ENCODE measurements at regions not wholly inside any gene's neighbourhood (a gene's known extent, or its start where the extent isn't known, plus 50 kb on each side); places are given as distances from the start of the nearest gene placed in this dataset.

- H3K4me1 ChIP-seq = no peaks in the 10 kb centered on the region
- H3K27ac ChIP-seq = no peak overlapping the region
- no peaks in the 10 kb centered on the region for H3K36me3 ChIP-seq
- no peaks in the 10 kb centered on the region for H3K27me3 ChIP-seq
- DNase-seq = no peak
- H3K9me3 ChIP-seq = peaks cover 0 to 4% (median 0%) of the 10 kb centered on the region in 4 donors
- no peak overlapping the region for H3K4me3 ChIP-seq
- TF ChIP-seq EP300 (IDR thresholded peaks at IDR 0.05) = no peak
- TF ChIP-seq POLR2A (IDR thresholded peaks at IDR 0.05) = no peak
- no peak for TF ChIP-seq POLR2AphosphoS5 (IDR thresholded peaks at IDR 0.05)
- TF ChIP-seq, protein P1, sequence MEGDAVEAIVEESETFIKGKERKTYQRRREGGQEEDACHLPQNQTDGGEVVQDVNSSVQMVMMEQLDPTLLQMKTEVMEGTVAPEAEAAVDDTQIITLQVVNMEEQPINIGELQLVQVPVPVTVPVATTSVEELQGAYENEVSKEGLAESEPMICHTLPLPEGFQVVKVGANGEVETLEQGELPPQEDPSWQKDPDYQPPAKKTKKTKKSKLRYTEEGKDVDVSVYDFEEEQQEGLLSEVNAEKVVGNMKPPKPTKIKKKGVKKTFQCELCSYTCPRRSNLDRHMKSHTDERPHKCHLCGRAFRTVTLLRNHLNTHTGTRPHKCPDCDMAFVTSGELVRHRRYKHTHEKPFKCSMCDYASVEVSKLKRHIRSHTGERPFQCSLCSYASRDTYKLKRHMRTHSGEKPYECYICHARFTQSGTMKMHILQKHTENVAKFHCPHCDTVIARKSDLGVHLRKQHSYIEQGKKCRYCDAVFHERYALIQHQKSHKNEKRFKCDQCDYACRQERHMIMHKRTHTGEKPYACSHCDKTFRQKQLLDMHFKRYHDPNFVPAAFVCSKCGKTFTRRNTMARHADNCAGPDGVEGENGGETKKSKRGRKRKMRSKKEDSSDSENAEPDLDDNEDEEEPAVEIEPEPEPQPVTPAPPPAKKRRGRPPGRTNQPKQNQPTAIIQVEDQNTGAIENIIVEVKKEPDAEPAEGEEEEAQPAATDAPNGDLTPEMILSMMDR (IDR thresholded peaks at IDR 0.05) = no peak
- WGBS, 5 donors = 69 to 79% (median 76%) methylated on average over 6 of the region's 6 CpGs
- intact Hi-C loops (cut with DNase I; ENCODE audit: low total_unique reads) = no loop called here
Measured at GRCh38 chr2:139367416-139367815, 587.2 kb upstream of the NXPH2 start.

- H3K27me3 ChIP-seq = no peaks in the 10 kb centered on the region
- no peak for DNase-seq
- 48 to 82% (median 62%) methylated on average over 2 of the region's 2 CpGs for WGBS, 5 donors
Measured at GRCh38 chr2:139366681-139367080, 586.5 kb upstream of the NXPH2 start.

GRCh38 chr2:139365189-139365588, 585.0 kb upstream of the NXPH2 start:
- no peak overlapping the region for H3K27ac ChIP-seq
- H3K27me3 ChIP-seq = no peaks in the 10 kb centered on the region
- no peaks in the 10 kb centered on the region for H3K36me3 ChIP-seq
- no peaks in the 10 kb centered on the region for H3K4me1 ChIP-seq
- no peak overlapping the region for H3K4me3 ChIP-seq
- intact Hi-C loops (cut with DNase I; ENCODE audit: low total_unique reads) = no loop called here
- 70 to 82% (median 74%) methylated on average over 5 of the region's 5 CpGs for WGBS, 5 donors
- peaks cover 0 to 4% (median 0%) of the 10 kb centered on the region in 4 donors for H3K9me3 ChIP-seq
- DNase-seq = no peak
- TF ChIP-seq POLR2AphosphoS5 (IDR thresholded peaks at IDR 0.05) = no peak
- TF ChIP-seq, protein P1 (IDR thresholded peaks at IDR 0.05) = no peak
- TF ChIP-seq EP300 (IDR thresholded peaks at IDR 0.05) = no peak
- no peak for TF ChIP-seq POLR2A (IDR thresholded peaks at IDR 0.05)

More at GRCh38 chr2:139366681-139367080, 586.5 kb upstream of the NXPH2 start:
- Histone ChIP-seq H3K27ac (no peak overlapping the region), H3K4me3 (no peak overlapping the region), H3K36me3 (no peaks in the 10 kb centered on the region), H3K4me1 (no peaks in the 10 kb centered on the region), H3K9me3 (peaks cover 0 to 4% (median 0%) of the 10 kb centered on the region in 4 donors)
- intact Hi-C loops (cut with DNase I; ENCODE audit: low total_unique reads) = no loop called here
- TF ChIP-seq POLR2A (IDR thresholded peaks at IDR 0.05) (no peak), POLR2AphosphoS5 (IDR thresholded peaks at IDR 0.05) (no peak), EP300 (IDR thresholded peaks at IDR 0.05) (no peak)
- TF ChIP-seq, protein P1 (IDR thresholded peaks at IDR 0.05) = no peak

DNA sequence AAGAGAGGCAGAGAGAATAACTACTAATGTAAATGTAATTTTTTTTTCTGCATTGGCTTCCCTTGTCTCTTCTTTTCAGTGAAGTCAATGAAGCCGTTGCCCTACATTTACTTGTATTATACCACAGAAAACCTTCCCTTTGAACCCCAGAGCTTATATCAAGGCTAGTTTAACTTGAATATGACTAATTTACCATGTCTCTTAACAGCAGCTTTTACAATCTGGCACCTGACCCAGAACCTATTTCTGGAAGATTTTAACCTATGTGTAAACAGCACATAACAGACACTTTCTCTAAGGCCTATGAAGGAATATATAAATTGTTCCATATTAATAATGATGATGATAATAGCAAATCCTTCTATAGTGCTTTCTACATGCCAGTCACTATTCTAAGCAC, 580.5 kb upstream of the NXPH2 start:
- Histone ChIP-seq H3K27ac (no peak overlapping the region), H3K4me1 (no peaks in the 10 kb centered on the region), H3K36me3 (no peaks in the 10 kb centered on the region), H3K9me3 (peaks cover 0 to 4% (median 0%) of the 10 kb centered on the region in 4 donors), H3K4me3 (no peak overlapping the region), H3K27me3 (no peaks in the 10 kb centered on the region)
- WGBS, 5 donors = 60 to 85% (median 72%) methylated on average over 1 of the region's 1 CpG
- TF ChIP-seq POLR2AphosphoS5 (IDR thresholded peaks at IDR 0.05) (no peak), POLR2A (IDR thresholded peaks at IDR 0.05) (no peak), EP300 (IDR thresholded peaks at IDR 0.05) (no peak)
- TF ChIP-seq, protein P1 (IDR thresholded peaks at IDR 0.05) = no peak
- no peak for DNase-seq
- intact Hi-C loops (cut with DNase I; ENCODE audit: low total_unique reads) = no loop called here
